Upper lobe of left lung (tissue), 4 donors: ENCODE measurements at regions not wholly inside any gene's neighbourhood (a gene's known extent, or its start where the extent isn't known, plus 50 kb on each side); places are given as distances from the start of the nearest gene placed in this dataset.

Source experiments
- POLR2A ChIP-seq, 4 donors: fragments of 450-650 bp; IDR thresholded peaks; one replicate each; pipeline ENCODE4 v1.5.1; 2016 to 2017; ENCODE audit warnings: antibody characterized with exemption in 4 of 4, mild to moderate bottlenecking in 2 of 4
- POLR2AphosphoS5 ChIP-seq, 2 donors: sonication (generic); formaldehyde crosslinking; IDR thresholded peaks; one replicate each; pipeline ENCODE4 v1.5.1; 2017; ENCODE audit warnings: antibody characterized with exemption in 2 of 2
- TF ChIP-seq, protein P1 (sequence below), 6 experiments: fragments of 450-650 bp in 4 of 6; fragments of 200-600 bp in 2 of 6; sonication (generic) in 2 of 6; IDR thresholded peaks; one replicate each; pipeline ENCODE4 v1.5.1; 2016 to 2019; ENCODE audit warnings: antibody characterized with exemption in 6 of 6

DNA sequence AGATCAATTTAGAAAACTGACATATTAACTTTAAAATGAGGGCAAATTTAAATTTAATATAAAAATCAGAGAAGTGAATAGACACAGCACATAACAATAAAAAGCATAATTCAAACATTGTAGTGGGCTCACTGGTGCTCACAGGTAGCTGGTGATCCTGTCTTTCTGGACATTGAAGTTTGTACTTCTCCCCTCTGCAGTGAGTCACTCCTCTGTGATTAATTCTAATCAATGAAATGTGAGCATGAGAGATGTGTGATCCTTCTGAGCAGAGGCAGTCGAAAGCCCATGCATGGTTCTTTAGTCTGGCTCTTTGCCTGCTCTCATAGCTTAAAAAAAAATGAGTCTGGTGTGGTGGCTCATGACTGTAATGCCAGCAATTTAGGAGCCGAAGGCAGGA, 59.0 kb upstream of the RERGL start:
- TF ChIP-seq, protein P1, sequence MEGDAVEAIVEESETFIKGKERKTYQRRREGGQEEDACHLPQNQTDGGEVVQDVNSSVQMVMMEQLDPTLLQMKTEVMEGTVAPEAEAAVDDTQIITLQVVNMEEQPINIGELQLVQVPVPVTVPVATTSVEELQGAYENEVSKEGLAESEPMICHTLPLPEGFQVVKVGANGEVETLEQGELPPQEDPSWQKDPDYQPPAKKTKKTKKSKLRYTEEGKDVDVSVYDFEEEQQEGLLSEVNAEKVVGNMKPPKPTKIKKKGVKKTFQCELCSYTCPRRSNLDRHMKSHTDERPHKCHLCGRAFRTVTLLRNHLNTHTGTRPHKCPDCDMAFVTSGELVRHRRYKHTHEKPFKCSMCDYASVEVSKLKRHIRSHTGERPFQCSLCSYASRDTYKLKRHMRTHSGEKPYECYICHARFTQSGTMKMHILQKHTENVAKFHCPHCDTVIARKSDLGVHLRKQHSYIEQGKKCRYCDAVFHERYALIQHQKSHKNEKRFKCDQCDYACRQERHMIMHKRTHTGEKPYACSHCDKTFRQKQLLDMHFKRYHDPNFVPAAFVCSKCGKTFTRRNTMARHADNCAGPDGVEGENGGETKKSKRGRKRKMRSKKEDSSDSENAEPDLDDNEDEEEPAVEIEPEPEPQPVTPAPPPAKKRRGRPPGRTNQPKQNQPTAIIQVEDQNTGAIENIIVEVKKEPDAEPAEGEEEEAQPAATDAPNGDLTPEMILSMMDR (IDR thresholded peaks at IDR 0.05): no peak
- TF ChIP-seq POLR2AphosphoS5 (IDR thresholded peaks at IDR 0.05) (no peak), POLR2A (IDR thresholded peaks at IDR 0.05) (no peak)
